ENCODE measurements at regions not wholly inside any gene's neighbourhood (a gene's known extent, or its start where the extent isn't known, plus 50 kb on each side); places are given as distances from the start of the nearest gene placed in this dataset.
A peak's percentile ranks its signal among the peaks of the same experiment; 100 is the strongest.

DNA sequence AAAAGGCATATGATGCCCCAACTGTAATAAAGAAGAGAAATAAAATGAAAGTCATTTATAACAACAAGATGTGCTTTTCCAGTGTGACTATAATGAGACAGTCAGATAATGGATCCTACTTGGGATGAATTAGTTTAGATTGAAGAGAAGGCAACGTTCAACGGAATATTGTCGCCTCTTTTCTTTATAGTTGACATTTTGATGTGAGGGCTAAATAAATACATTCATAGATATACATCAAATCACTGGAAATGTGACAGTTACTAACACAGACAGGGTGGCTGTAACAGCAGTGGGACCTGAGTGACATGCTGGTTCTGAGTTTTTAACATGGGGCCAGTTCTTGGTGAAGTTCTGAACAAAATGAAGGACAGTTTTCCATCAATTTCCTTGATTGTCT lies 61.1 kb upstream of the ATP2B2 start:
- Histone ChIP-seq H3K27me3 (no peaks in the 10 kb centered on the region), H3K36me3 (no peaks in the 10 kb centered on the region), H3K9me3 (no peaks in the 10 kb centered on the region), H3K27ac (no peak overlapping the region), H3K4me3 (no peak overlapping the region), H3K4me1 (no peaks in the 10 kb centered on the region)
- intact Hi-C loops (cut with DNase I; ENCODE audit: low total_unique reads): no loop called here
- TF ChIP-seq, protein P1, sequence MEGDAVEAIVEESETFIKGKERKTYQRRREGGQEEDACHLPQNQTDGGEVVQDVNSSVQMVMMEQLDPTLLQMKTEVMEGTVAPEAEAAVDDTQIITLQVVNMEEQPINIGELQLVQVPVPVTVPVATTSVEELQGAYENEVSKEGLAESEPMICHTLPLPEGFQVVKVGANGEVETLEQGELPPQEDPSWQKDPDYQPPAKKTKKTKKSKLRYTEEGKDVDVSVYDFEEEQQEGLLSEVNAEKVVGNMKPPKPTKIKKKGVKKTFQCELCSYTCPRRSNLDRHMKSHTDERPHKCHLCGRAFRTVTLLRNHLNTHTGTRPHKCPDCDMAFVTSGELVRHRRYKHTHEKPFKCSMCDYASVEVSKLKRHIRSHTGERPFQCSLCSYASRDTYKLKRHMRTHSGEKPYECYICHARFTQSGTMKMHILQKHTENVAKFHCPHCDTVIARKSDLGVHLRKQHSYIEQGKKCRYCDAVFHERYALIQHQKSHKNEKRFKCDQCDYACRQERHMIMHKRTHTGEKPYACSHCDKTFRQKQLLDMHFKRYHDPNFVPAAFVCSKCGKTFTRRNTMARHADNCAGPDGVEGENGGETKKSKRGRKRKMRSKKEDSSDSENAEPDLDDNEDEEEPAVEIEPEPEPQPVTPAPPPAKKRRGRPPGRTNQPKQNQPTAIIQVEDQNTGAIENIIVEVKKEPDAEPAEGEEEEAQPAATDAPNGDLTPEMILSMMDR (IDR thresholded peaks at IDR 0.05): no peak
- no peak for TF ChIP-seq POLR2A (IDR thresholded peaks at IDR 0.05)
- no peak for DNase-seq

GRCh38 chr3:10568549-10568948 lies 63.2 kb upstream of the ATP2B2 start:
- Histone ChIP-seq H3K36me3 (no peaks in the 10 kb centered on the region), H3K4me1 (no peaks in the 10 kb centered on the region), H3K4me3 (no peak overlapping the region), H3K27ac (no peak overlapping the region), H3K27me3 (no peaks in the 10 kb centered on the region), H3K9me3 (no peaks in the 10 kb centered on the region)
- TF ChIP-seq POLR2A (IDR thresholded peaks at IDR 0.05): no peak
- TF ChIP-seq, protein P1 (IDR thresholded peaks at IDR 0.05): no peak
- no peak for DNase-seq
- intact Hi-C loops (cut with DNase I; ENCODE audit: low total_unique reads): no loop called here

DNA sequence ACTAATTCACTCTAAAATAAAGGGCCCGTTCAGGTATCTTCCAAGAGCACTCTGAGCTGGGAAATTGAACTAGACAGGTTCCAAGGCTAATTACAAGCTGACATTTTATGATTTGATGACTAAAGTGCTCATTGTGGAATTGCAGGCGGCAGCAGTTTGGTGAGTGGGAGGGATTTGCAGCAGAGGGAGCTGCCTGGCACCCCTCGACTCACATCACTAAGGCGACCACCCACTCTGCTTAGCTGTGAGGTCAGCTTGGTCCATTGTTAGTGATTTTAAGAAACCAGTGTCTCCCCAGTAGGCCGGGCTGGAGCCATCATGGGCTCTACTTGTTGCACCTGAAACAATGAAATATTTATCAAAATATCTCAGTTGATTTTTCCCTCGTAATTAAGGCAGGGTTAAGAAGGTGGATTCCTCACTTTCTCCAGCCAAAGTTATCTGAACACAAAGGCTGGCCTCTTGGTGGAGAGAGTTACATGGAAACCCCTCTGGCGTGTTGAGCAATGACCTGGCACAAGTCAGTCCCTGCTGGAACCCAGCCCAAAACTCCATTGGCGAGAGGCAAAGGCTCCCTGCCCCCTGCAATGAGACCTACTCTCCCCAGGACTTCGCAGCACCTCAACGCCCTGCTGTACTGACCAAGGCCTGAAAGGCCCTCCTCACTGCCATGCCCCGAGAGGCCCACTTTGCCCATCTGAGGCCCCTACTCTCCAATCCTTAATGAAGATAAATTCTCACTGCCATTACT lies 65.0 kb upstream of the ATP2B2 start:
- TF ChIP-seq, protein P1 (IDR thresholded peaks at IDR 0.05): no peak
- no peak for TF ChIP-seq POLR2A (IDR thresholded peaks at IDR 0.05)
- no peaks in the 10 kb centered on the region for H3K4me1 ChIP-seq
- no peak overlapping the region for H3K4me3 ChIP-seq
- peak in 1 of 2 donors; percentile 28 for DNase-seq
- H3K9me3 ChIP-seq: no peaks in the 10 kb centered on the region
- intact Hi-C loops (cut with DNase I; ENCODE audit: low total_unique reads): no loop called here
- no peaks in the 10 kb centered on the region for H3K27me3 ChIP-seq
- no peak overlapping the region for H3K27ac ChIP-seq
- H3K36me3 ChIP-seq: no peaks in the 10 kb centered on the region

DNA sequence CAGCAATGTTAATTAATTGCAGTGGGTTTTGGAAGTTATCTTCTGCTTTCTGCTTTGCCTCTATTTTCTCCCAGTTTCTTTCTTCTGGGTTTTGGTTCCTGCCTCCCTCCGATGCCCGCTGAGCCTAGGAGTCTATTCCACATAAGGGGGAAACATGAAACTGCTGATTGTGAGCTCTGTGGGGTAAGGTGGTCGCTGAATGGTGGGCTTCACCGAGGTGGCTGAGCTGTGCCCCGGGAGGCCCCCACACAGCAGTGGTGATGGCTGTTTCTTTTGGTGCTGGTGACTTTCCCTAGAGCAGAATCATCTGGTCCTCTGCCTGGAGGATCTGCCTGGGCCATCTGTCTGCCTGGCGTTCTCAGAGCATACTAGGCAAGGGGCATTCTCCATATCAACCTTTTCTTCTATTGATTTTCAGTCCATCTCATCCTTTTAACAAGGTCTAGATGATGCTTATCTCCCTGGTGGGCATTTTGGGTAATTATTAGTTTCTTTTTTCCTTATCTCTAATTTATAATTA lies 68.8 kb upstream of the ATP2B2 start:
- Histone ChIP-seq H3K4me3 (no peak overlapping the region), H3K4me1 (no peaks in the 10 kb centered on the region), H3K36me3 (no peaks in the 10 kb centered on the region), H3K27me3 (no peaks in the 10 kb centered on the region), H3K27ac (no peak overlapping the region), H3K9me3 (no peaks in the 10 kb centered on the region)
- TF ChIP-seq POLR2A (IDR thresholded peaks at IDR 0.05): no peak
- TF ChIP-seq, protein P1 (IDR thresholded peaks at IDR 0.05): no peak
- intact Hi-C loops (cut with DNase I; ENCODE audit: low total_unique reads): no loop called here
- no peak for DNase-seq

DNA sequence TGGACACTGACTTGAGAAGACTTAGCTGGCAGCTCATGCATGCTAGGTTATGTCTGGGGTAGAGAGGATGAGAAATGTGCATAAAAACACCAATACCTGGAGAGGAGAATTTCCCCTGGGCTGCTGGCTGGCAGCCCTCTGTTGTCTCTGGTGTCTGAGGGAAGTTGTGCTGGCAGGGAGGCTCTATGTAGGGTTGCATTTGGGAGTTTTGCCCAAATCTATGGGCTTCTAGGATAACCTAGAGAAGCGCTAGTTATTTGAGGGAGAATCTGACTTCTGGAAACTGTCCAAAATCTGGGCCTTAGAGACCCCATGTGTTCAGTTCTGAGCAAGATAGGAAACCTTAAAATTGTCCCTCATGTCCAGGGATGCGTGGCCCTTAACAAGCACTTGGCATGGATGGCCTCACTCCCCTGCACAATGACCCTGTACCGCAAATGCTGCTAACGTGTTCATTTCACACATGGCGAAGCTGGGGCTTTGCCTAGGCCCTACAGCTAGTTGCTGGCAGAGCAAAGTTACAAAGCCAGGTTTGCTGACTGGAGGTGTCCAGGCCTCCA lies 70.3 kb upstream of the ATP2B2 start:
- no peak overlapping the region for H3K27ac ChIP-seq
- H3K4me1 ChIP-seq: no peaks in the 10 kb centered on the region
- no peaks in the 10 kb centered on the region for H3K36me3 ChIP-seq
- no peak for DNase-seq
- H3K27me3 ChIP-seq: no peaks in the 10 kb centered on the region
- no peaks in the 10 kb centered on the region for H3K9me3 ChIP-seq
- intact Hi-C loops (cut with DNase I; ENCODE audit: low total_unique reads): no loop called here
- TF ChIP-seq POLR2A (IDR thresholded peaks at IDR 0.05): no peak
- TF ChIP-seq, protein P1 (IDR thresholded peaks at IDR 0.05): no peak
- no peak overlapping the region for H3K4me3 ChIP-seq
